Esophagus muscularis mucosa (tissue), 4 donors: ENCODE measurements at regions not wholly inside any gene's neighbourhood (a gene's known extent, or its start where the extent isn't known, plus 50 kb on each side); places are given as distances from the start of the nearest gene placed in this dataset.

Source experiments
- DNase-seq: peaks from one replicate; pipeline ENCODE4 v3.0.0-alpha.2; 2017; ENCODE audit errors: extremely low spot score
- H3K27ac ChIP-seq, 4 donors: fragments of 200-600 bp; sonication (generic); replicated peaks in 1 of 4; 1 replicate in 3 of 4; 2 replicates in 1 of 4; pipeline ENCODE4 v1.5.1; 2016 to 2019; ENCODE audit warnings: mild to moderate bottlenecking in 1 of 4
- H3K27me3 ChIP-seq, 4 donors: fragments of 200-600 bp; sonication (generic); one replicate each; pipeline versions ENCODE4 v1.5.1 to v1.6.0; 2016 to 2019
- H3K36me3 ChIP-seq, 4 donors: fragments of 200-600 bp; sonication (generic); one replicate each; pipeline ENCODE4 v1.5.1; 2016 to 2019
- H3K4me1 ChIP-seq, 4 donors: fragments of 200-600 bp; sonication (generic); one replicate each; pipeline ENCODE4 v1.5.1; 2016 to 2019
- H3K4me3 ChIP-seq, 4 donors: fragments of 200-600 bp; sonication (generic); 1 replicate in 2 of 4; 2 replicates in 2 of 4; pipeline ENCODE4 v1.5.1; 2016 to 2019; ENCODE audit warnings: mild to moderate bottlenecking in 4 of 4, moderate library complexity in 1 of 4
- H3K9me3 ChIP-seq, 4 donors: fragments of 200-600 bp; sonication (generic); 1 replicate in 3 of 4; 2 replicates in 1 of 4; pipeline ENCODE4 v1.5.1; 2016 to 2019
- CTCF ChIP-seq, 3 experiments: fragments of 200-600 bp in 2 of 3; fragments of 450-650 bp in 1 of 3; sonication (generic) in 2 of 3; IDR thresholded peaks; one replicate each; pipeline ENCODE4 v1.5.1; 2017 to 2019; ENCODE audit warnings: antibody characterized with exemption in 3 of 3, mild to moderate bottlenecking in 2 of 3, moderate library complexity in 1 of 3
- EP300 ChIP-seq: sonication (generic); formaldehyde crosslinking; IDR thresholded peaks from one replicate; pipeline ENCODE4 v1.6.1; 2017; ENCODE audit warnings: antibody characterized with exemption
- POLR2A ChIP-seq: fragments of 450-650 bp; IDR thresholded peaks from one replicate; pipeline ENCODE4 v1.6.1; 2017; ENCODE audit warnings: antibody characterized with exemption, moderate library complexity, mild to moderate bottlenecking, low read depth
- POLR2AphosphoS5 ChIP-seq, 2 donors: sonication (generic); formaldehyde crosslinking; IDR thresholded peaks; one replicate each; pipeline ENCODE4 v1.6.1; 2017; ENCODE audit warnings: antibody characterized with exemption in 2 of 2
- WGBS: methylation state at CpG from one replicate; pipeline ENCODE4 v1.1.5; 2018; 5-methylcytosine and 5-hydroxymethylcytosine counted together
- intact Hi-C: fragments of 100-400 bp; cut with DNase I; formaldehyde crosslinking; loops from one replicate; pipeline ENCODE4 v1.15.1; 2023

- Histone ChIP-seq H3K4me1 (no peaks in the 10 kb centered on the region), H3K27me3 (no peaks in the 10 kb centered on the region), H3K36me3 (no peaks in the 10 kb centered on the region), H3K9me3 (no peaks in the 10 kb centered on the region), H3K27ac (no peak overlapping the region), H3K4me3 (no peak overlapping the region)
- 94% methylated on average over 2 of the region's 7 CpGs for WGBS
- no peak for DNase-seq
- intact Hi-C loops = no loop called here
- TF ChIP-seq POLR2AphosphoS5 (IDR thresholded peaks at IDR 0.05) = no peak
- no peak for TF ChIP-seq POLR2A
- TF ChIP-seq CTCF (IDR thresholded peaks at IDR 0.05) = no peak
- no peak for TF ChIP-seq EP300
Measured at GRCh38 chr6:120873125-120873865, 461.0 kb downstream of the TBC1D32 start.

GRCh38 chr6:120872262-120872578 lies 462.1 kb downstream of the TBC1D32 start:
- H3K36me3 ChIP-seq = no peaks in the 10 kb centered on the region
- intact Hi-C loops = no loop called here
- DNase-seq = no peak
- 92% methylated on average over 8 of the region's 10 CpGs for WGBS
- H3K4me1 ChIP-seq = no peaks in the 10 kb centered on the region
- H3K27ac ChIP-seq = no peak overlapping the region
- H3K4me3 ChIP-seq = no peak overlapping the region
- TF ChIP-seq CTCF (IDR thresholded peaks at IDR 0.05) = no peak
- TF ChIP-seq EP300 = no peak
- TF ChIP-seq POLR2AphosphoS5 (IDR thresholded peaks at IDR 0.05) = no peak
- TF ChIP-seq POLR2A = no peak
- no peaks in the 10 kb centered on the region for H3K9me3 ChIP-seq
- no peaks in the 10 kb centered on the region for H3K27me3 ChIP-seq

- DNase-seq = no peak
- no peak overlapping the region for H3K4me3 ChIP-seq
- no peaks in the 10 kb centered on the region for H3K4me1 ChIP-seq
- TF ChIP-seq CTCF (IDR thresholded peaks at IDR 0.05) = no peak
- no peak for TF ChIP-seq POLR2A
- no peak for TF ChIP-seq POLR2AphosphoS5 (IDR thresholded peaks at IDR 0.05)
- 77% methylated on average over 11 of the region's 23 CpGs for WGBS
- no peaks in the 10 kb centered on the region for H3K9me3 ChIP-seq
- no peaks in the 10 kb centered on the region for H3K27me3 ChIP-seq
- H3K36me3 ChIP-seq = no peaks in the 10 kb centered on the region
- H3K27ac ChIP-seq = no peak overlapping the region
- intact Hi-C loops = no loop called here
Measured at GRCh38 chr6:120871416-120872261, 462.6 kb downstream of the TBC1D32 start.

GRCh38 chr6:120869397-120869796 lies 464.9 kb downstream of the TBC1D32 start:
- intact Hi-C loops = no loop called here
- DNase-seq = no peak
- no peaks in the 10 kb centered on the region for H3K36me3 ChIP-seq
- no peak overlapping the region for H3K4me3 ChIP-seq
- no peaks in the 10 kb centered on the region for H3K27me3 ChIP-seq
- H3K9me3 ChIP-seq = no peaks in the 10 kb centered on the region
- WGBS = 62% methylated on average over 1 of the region's 1 CpG
- TF ChIP-seq POLR2A = no peak
- no peak for TF ChIP-seq EP300
- TF ChIP-seq CTCF (IDR thresholded peaks at IDR 0.05) = no peak
- no peak for TF ChIP-seq POLR2AphosphoS5 (IDR thresholded peaks at IDR 0.05)
- H3K27ac ChIP-seq = no peak overlapping the region
- no peaks in the 10 kb centered on the region for H3K4me1 ChIP-seq
